Astrocyte (in vitro differentiated cells and primary cell): ENCODE measurements at regions not wholly inside any gene's neighbourhood (a gene's known extent, or its start where the extent isn't known, plus 50 kb on each side); places are given as distances from the start of the nearest gene placed in this dataset.

Source experiments
- DNase-seq: peaks from one replicate; pipeline ENCODE4 v3.0.0-alpha.2; 2010; ENCODE audit warnings: low read depth
- FAIRE-seq: peaks from 2 replicates; lab custom pipeline; 2011; peaks lifted over from hg19 to GRCh38; lab: Jason Lieb, UNC
- H2AFZ ChIP-seq: 2 replicates; pipeline ENCODE4 v1.6.0; 2012; ENCODE audit warnings: low read depth, low read length, inconsistent platforms
- H3K27ac ChIP-seq: 2 replicates; pipeline ENCODE4 v1.5.1; 2011; ENCODE audit warnings: low read depth, low read length, inconsistent platforms
- H3K27me3 ChIP-seq: 2 replicates; pipeline ENCODE4 v1.6.0; 2011; ENCODE audit warnings: low read length, inconsistent platforms; ENCODE audit not compliant: insufficient read depth
- H3K36me3 ChIP-seq: 2 replicates; pipeline ENCODE4 v1.5.1; 2011; ENCODE audit warnings: low read length, inconsistent platforms; ENCODE audit not compliant: insufficient read depth
- H3K4me1 ChIP-seq: 2 replicates; pipeline ENCODE4 v1.5.1; 2011; ENCODE audit warnings: low read length, inconsistent platforms; ENCODE audit not compliant: insufficient read depth
- H3K4me2 ChIP-seq: 2 replicates; pipeline ENCODE4 v1.6.0; 2012; ENCODE audit warnings: low read length, inconsistent platforms
- H3K4me3 ChIP-seq: 2 replicates; pipeline ENCODE4 v1.5.1; 2011; ENCODE audit warnings: low read depth, mild to moderate bottlenecking, low read length, inconsistent platforms; ENCODE audit not compliant: insufficient read depth
- H3K79me2 ChIP-seq: 2 replicates; pipeline ENCODE4 v1.6.0; 2012; ENCODE audit warnings: mild to moderate bottlenecking, low read length, inconsistent platforms; ENCODE audit not compliant: insufficient read depth
- H3K9ac ChIP-seq: 2 replicates; pipeline ENCODE4 v1.6.0; 2012; ENCODE audit warnings: mild to moderate bottlenecking, low read length, inconsistent platforms
- H3K9me3 ChIP-seq: 2 replicates; pipeline ENCODE4 v1.5.1; 2012; ENCODE audit warnings: low read depth, mild to moderate bottlenecking, low read length, inconsistent platforms; ENCODE audit not compliant: insufficient read depth
- H4K20me1 ChIP-seq: 2 replicates; pipeline ENCODE4 v1.6.0; 2012; ENCODE audit warnings: low read length, inconsistent platforms; ENCODE audit not compliant: insufficient read depth
- H3K27ac Mint-ChIP-seq: one replicate; pipeline ENCODE4 v1.8.0; 2021; ENCODE audit warnings: mild to moderate bottlenecking, mixed read lengths; ENCODE audit not compliant: unreplicated experiment
- H3K27me3 Mint-ChIP-seq: one replicate; pipeline ENCODE4 v1.8.0; 2021; ENCODE audit warnings: low read depth, mixed read lengths; ENCODE audit not compliant: unreplicated experiment
- H3K36me3 Mint-ChIP-seq: one replicate; pipeline ENCODE4 v1.8.0; 2021; ENCODE audit warnings: low read depth, mixed read lengths; ENCODE audit not compliant: unreplicated experiment
- H3K4me1 Mint-ChIP-seq: one replicate; pipeline ENCODE4 v1.8.0; 2021; ENCODE audit warnings: low read depth, mixed read lengths; ENCODE audit not compliant: unreplicated experiment
- H3K4me3 Mint-ChIP-seq: one replicate; pipeline ENCODE4 v1.8.0; 2021; ENCODE audit warnings: mild to moderate bottlenecking, moderate library complexity, mixed read lengths; ENCODE audit not compliant: unreplicated experiment
- H3K9me3 Mint-ChIP-seq: one replicate; pipeline ENCODE4 v1.8.0; 2021; ENCODE audit warnings: mild to moderate bottlenecking, mixed read lengths; ENCODE audit not compliant: unreplicated experiment
- EZH2 ChIP-seq: IDR thresholded peaks from 2 replicates; pipeline ENCODE4 v1.6.1; 2012; ENCODE audit warnings: mild to moderate bottlenecking, low read length, inconsistent platforms; ENCODE audit not compliant: insufficient read depth
- TF ChIP-seq, protein P1 (sequence below): IDR thresholded peaks from 2 replicates; pipeline ENCODE4 v1.5.1; 2011; ENCODE audit warnings: low read depth, mild to moderate bottlenecking, inconsistent platforms, low read length, moderate library complexity; ENCODE audit not compliant: insufficient read depth

DNA sequence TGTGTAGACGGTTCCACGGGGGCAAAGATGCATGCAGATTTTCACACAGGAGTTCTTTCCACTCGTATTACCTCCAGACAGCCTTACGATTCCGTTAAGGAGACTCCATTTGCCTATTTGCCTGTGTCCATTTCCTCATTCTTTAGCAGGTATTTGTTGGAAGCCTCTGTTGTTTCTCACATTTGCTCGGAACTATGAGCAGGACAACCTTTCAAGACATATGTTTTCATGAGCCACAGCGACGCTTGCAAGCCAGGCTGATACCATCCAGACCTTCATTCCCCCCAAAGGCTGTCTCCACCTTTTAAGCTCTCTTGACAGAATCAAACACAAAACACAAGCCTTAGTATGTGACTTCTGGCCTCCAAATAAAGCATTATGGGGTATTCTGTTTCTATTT lies 57.6 kb upstream of the NEDD9 start:
- H3K27ac ChIP-seq, result no peak overlapping the region
- peaks cover 3% of the 10 kb centered on the region for H3K4me1 Mint-ChIP-seq
- H3K36me3 ChIP-seq, result no peaks in the 10 kb centered on the region
- no peak for TF ChIP-seq EZH2
- TF ChIP-seq, protein P1, sequence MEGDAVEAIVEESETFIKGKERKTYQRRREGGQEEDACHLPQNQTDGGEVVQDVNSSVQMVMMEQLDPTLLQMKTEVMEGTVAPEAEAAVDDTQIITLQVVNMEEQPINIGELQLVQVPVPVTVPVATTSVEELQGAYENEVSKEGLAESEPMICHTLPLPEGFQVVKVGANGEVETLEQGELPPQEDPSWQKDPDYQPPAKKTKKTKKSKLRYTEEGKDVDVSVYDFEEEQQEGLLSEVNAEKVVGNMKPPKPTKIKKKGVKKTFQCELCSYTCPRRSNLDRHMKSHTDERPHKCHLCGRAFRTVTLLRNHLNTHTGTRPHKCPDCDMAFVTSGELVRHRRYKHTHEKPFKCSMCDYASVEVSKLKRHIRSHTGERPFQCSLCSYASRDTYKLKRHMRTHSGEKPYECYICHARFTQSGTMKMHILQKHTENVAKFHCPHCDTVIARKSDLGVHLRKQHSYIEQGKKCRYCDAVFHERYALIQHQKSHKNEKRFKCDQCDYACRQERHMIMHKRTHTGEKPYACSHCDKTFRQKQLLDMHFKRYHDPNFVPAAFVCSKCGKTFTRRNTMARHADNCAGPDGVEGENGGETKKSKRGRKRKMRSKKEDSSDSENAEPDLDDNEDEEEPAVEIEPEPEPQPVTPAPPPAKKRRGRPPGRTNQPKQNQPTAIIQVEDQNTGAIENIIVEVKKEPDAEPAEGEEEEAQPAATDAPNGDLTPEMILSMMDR, result no peak
- H3K9me3 Mint-ChIP-seq, result peaks cover 3% of the 10 kb centered on the region
- DNase-seq (no peak), FAIRE-seq (no peak)
- H4K20me1 ChIP-seq, result no peaks in the 10 kb centered on the region
- no peak overlapping the region for H3K4me3 Mint-ChIP-seq
- H3K4me1 ChIP-seq, result no peaks in the 10 kb centered on the region
- H3K27ac Mint-ChIP-seq, result no peak overlapping the region
- H3K4me2 ChIP-seq, result no peak overlapping the region
- H3K9me3 ChIP-seq, result no peaks in the 10 kb centered on the region
- H3K27me3 Mint-ChIP-seq, result no peaks in the 10 kb centered on the region
- no peaks in the 10 kb centered on the region for H3K36me3 Mint-ChIP-seq
- H2AFZ ChIP-seq, result no peak overlapping the region
- H3K4me3 ChIP-seq, result no peak overlapping the region
- no peaks in the 10 kb centered on the region for H3K79me2 ChIP-seq
- H3K27me3 ChIP-seq, result no peaks in the 10 kb centered on the region
- no peak overlapping the region for H3K9ac ChIP-seq

DNA sequence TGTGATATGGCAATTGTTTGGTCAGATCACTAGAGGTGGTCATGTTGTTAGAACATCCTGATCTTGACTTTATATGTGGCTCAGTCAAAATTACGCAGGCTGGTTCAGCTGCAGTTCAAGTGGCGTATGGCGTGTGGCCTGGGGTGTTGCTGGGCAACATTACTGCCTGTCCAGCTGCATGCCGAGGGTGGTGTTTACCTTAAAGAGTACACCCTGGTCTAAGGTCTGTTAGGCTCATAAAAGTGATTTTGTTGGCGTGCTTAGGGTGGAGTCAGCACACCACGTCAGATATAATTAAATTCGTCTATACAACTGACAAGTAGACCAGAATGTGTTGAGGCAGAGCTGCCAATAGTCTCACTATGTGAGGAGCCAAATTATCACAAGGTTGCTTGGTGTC lies 55.6 kb upstream of the NEDD9 start:
- Mint-ChIP-seq H3K36me3 (no peaks in the 10 kb centered on the region), H3K4me1 (peaks cover 3% of the 10 kb centered on the region)

GRCh38 chr6:11284996-11285395 lies 52.5 kb upstream of the NEDD9 start:
- no peak for DNase-seq
- no peak overlapping the region for H3K4me3 Mint-ChIP-seq
- Histone ChIP-seq H3K36me3 (no peaks in the 10 kb centered on the region), H3K4me2 (no peak overlapping the region), H2AFZ (no peak overlapping the region), H3K4me3 (no peak overlapping the region), H3K4me1 (no peaks in the 10 kb centered on the region), H3K79me2 (no peaks in the 10 kb centered on the region), H3K27ac (no peak overlapping the region), H3K27me3 (no peaks in the 10 kb centered on the region), H3K9ac (no peak overlapping the region), H4K20me1 (no peaks in the 10 kb centered on the region), H3K9me3 (no peaks in the 10 kb centered on the region)
- no peak for FAIRE-seq
- no peaks in the 10 kb centered on the region for H3K27me3 Mint-ChIP-seq
- no peak overlapping the region for H3K27ac Mint-ChIP-seq
- no peaks in the 10 kb centered on the region for H3K36me3 Mint-ChIP-seq
- H3K9me3 Mint-ChIP-seq, result peaks cover 3% of the 10 kb centered on the region
- TF ChIP-seq EZH2, result no peak
- TF ChIP-seq, protein P1, result no peak
- H3K4me1 Mint-ChIP-seq, result no peaks in the 10 kb centered on the region

More for the DNA sequence above, 55.6 kb upstream of the NEDD9 start:
- Histone ChIP-seq H3K27ac (no peak overlapping the region), H3K4me2 (no peak overlapping the region), H4K20me1 (no peaks in the 10 kb centered on the region), H2AFZ (no peak overlapping the region), H3K4me1 (no peaks in the 10 kb centered on the region), H3K4me3 (no peak overlapping the region), H3K27me3 (no peaks in the 10 kb centered on the region), H3K36me3 (no peaks in the 10 kb centered on the region), H3K9me3 (no peaks in the 10 kb centered on the region), H3K79me2 (no peaks in the 10 kb centered on the region), H3K9ac (no peak overlapping the region)
- Mint-ChIP-seq H3K4me3 (no peak overlapping the region), H3K9me3 (peaks cover 3% of the 10 kb centered on the region), H3K27ac (no peak overlapping the region), H3K27me3 (no peaks in the 10 kb centered on the region)
- TF ChIP-seq, protein P1, result no peak
- no peak for TF ChIP-seq EZH2
- DNase-seq (no peak), FAIRE-seq (no peak)
